ENCODE measurements at regions not wholly inside any gene's neighbourhood (a gene's known extent, or its start where the extent isn't known, plus 50 kb on each side); places are given as distances from the start of the nearest gene placed in this dataset.

GRCh38 chr22:48724899-48725298 lies 1102.8 kb downstream of the BRD1 start (continued):
- TF ChIP-seq ZNF609 (CRISPR knock-in tag; IDR thresholded peaks at IDR 0.05; ENCODE audit: borderline replicate concordance), result no peak
- no peak for TF ChIP-seq HNRNPH1 (optimal IDR thresholded peaks at IDR 0.05; ENCODE audit: low read depth, low read length)
- TF ChIP-seq TCF7 (IDR thresholded peaks at IDR 0.05; ENCODE audit: low read depth), result no peak
- no peak for TF ChIP-seq HHEX (CRISPR knock-in tag; IDR thresholded peaks at IDR 0.05)
- TF ChIP-seq ZNF512 (CRISPR knock-in tag; IDR thresholded peaks at IDR 0.05), result no peak
- no peak for TF ChIP-seq PHF20 (CRISPR knock-in tag; IDR thresholded peaks at IDR 0.05)
- TF ChIP-seq MEF2D (CRISPR knock-in tag; IDR thresholded peaks at IDR 0.05), result no peak
- no peak for TF ChIP-seq EP300 (IDR thresholded peaks at IDR 0.05; ENCODE audit: low read depth in 2 of 2, low read length in 2 of 2)
- TF ChIP-seq EP300 (CRISPR knock-in tag; IDR thresholded peaks at IDR 0.05; ENCODE audit: borderline replicate concordance), result no peak
- TF ChIP-seq ARID4A (CRISPR knock-in tag; IDR thresholded peaks at IDR 0.05; ENCODE audit: borderline replicate concordance), result no peak
- no peak for TF ChIP-seq ZFP91 (CRISPR knock-in tag; IDR thresholded peaks at IDR 0.05; ENCODE audit: borderline replicate concordance)
- no peak for TF ChIP-seq AFF4 (CRISPR knock-in tag; IDR thresholded peaks at IDR 0.05)

Measured in HepG2 (cell line).